GM18505 (cell line): ENCODE measurements at regions not wholly inside any gene's neighbourhood (a gene's known extent, or its start where the extent isn't known, plus 50 kb on each side); places are given as distances from the start of the nearest gene placed in this dataset.

ENCODE experiments used
- ATAC-seq: cut with Tn5 transposase; IDR thresholded peaks from one replicate; pipeline ENCODE4 v1.9.1; 2021; ENCODE audit not compliant: unreplicated experiment
- POLR2A ChIP-seq: IDR thresholded peaks from 4 replicates; pipeline ENCODE4 v1.6.1; 2011; ENCODE audit warnings: borderline replicate concordance; ENCODE audit not compliant: insufficient read depth, insufficient read length; ENCODE audit errors: extremely low read depth

DNA sequence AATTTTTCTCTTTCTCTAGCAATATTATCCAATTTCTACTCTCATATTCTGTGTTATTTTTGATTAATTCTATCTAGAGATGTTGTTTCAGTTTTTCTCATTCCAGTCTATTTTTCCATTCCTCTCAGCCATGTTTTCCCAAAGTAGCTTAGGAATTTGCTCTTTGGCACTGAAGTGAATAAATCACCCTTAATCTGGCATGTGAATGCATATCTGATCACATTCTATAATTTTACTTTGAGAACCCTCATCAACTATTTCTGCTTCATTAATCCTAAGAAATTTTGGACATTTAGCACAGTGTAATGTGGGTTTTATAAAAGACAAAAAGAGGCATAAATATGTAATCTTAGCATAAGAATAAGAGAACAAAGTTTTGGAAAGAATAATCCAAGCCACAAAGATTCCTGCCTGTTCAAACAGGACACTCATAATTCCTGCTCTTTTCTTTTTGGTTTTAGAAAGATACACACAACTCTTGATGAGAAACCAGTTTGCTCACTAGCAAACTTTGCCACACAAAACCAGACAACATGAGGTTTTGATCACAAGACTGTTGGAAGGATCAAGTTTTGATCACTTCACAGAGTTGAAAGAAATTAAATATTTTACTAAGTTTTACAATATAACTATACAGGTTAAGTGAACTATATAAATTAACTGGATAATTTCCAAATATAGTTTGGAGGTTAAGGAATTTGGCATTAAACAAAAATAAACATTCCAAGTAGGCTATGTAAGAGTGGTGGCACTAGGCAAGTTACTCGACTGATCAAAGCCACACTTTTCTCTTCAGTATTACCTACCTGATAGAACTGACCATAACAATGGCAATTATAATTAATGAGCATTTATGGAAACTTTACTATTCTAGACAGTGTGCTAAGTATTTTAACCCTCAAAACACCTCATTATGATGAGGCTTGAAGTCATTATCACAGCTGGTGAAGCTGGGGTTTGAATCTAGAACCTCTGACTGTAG, 226.6 kb upstream of the TMTC1 start:
- TF ChIP-seq POLR2A = no peak
- ATAC-seq = no peak

DNA sequence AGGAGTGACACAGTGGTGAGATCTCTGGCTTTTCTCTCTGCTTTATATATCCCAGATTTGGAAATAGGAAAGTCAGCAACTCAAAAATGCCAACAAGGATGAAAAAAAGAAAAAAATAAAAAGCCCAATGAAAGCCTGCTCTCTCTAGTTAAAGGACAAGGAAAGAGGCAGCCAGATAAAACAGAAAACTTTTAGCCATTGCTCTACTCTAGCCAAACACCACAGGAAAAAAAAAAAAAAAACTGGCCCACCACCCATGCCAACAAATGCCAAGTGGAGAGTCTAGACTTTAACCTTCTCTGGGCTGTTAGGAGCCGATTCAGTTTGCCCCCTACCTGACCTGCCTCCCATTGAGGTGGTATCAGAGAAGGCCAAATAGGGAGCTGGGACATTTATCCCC, 222.3 kb upstream of the TMTC1 start:
- TF ChIP-seq POLR2A = no peak
- no peak for ATAC-seq

DNA sequence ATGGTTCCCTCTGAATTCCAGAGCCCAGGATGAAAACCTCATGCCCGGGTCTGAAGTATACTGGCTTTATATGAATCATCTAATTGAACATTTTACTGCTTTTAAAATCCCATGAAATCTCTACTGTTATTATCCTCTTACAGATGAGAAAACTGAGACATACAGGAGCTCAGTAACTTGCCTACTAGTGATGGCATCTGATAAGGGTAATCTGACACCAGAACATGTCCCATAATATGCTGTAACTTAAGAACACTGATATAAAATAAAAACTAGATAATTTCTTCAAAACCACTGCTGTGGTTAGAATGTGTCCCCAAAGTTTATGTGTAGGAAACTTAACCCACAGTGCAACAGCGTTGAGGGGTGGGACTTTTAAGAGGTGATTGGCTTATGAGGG, 219.6 kb upstream of the TMTC1 start:
- no peak for ATAC-seq
- TF ChIP-seq POLR2A = no peak

DNA sequence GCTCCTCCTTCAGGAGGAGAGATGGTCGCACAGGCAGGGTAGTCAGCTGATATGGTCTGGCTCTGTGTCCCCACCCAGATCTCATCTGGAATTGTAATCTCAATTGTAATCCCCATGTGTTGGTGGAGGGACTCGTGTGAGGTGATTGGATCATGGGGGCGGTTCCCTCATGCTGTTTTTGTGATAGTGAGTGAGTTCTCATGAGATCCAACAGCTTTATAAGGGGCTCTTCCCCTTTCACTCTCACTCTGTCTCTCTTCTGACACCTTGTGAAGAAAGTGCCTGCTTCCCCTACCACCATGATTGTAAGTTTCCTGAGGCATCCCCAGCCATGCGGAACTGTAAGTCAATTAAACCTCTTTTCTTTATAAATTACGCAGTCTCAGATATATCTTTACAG, 218.9 kb upstream of the TMTC1 start:
- no peak for ATAC-seq
- no peak for TF ChIP-seq POLR2A

DNA sequence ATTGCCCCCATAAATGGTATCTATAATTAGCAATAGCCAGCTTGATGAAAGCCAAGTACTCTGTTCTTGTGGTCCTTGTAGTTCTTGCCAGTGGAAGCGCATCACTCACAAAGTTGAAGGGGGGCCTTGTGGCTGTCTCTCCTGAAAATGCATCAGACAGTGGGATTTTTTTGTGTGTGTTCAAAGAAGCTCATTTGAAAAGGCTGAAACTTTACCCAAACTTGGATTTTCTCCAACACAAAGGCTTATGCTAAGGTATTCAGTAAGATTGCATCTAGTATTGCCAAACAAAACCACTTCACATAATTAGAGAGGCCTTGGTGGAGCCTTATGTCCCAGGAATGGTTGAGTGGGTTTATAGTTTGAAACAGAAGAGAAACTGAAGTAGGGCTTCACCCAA, 216.7 kb upstream of the TMTC1 start:
- ATAC-seq = no peak
- TF ChIP-seq POLR2A = no peak

DNA sequence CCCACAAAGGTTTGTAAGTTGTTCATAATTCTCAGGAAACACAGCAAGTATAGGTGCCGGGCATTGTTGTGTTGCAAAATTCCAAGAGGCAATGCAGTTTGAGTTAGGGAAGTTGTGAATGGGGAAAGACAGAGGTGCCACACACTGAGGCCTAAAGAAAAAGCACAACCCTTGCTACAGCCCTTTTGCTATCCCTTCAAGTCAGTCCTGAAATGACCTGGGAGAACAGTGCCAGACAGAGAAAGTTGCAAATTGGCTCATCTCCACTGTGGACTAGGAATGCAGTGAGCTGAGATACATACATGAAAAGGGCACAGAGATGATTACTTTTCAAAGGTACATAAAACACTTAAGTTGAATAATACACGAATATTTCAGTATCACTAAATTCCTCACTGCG, 213.3 kb upstream of the TMTC1 start:
- TF ChIP-seq POLR2A = no peak
- ATAC-seq = no peak

DNA sequence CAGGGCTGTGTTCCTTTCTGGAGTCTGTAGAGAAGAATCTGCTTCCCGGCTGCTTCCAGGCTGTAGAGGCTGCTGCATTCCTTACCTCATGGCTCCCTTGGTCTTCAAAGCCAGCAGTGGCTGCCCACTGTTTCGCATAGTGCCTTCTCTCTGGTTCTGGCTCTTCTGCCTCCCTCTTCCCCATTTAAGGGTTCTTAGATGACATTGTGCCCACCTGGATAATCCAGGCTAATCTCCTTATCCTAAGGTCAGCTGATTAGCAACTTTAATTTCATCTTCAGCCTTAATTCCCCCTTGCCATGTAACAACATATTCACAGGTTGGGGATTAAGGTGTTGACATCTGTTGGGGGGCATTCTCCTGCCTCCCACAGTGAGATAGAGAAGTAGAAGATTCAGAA, 208.6 kb upstream of the TMTC1 start:
- no peak for ATAC-seq
- TF ChIP-seq POLR2A = no peak

DNA sequence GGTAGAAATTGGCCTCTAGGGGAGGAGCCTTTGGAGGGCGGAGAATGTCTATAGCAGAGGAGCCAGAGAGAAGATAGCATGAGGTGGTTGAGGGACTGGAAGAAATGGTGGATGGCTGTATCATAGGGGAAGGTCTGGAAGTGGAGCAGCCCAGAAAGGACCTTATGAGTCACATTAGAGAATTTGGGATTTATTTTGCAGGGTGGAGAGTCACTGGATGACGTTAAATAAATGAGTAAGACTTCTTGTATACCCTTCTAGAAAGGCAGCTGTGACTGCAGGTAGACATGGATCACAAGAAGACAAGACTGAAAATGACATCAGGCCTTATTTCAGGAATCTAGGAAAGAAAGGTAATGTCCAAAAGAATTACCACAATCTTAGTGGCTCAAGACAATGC, 208.2 kb upstream of the TMTC1 start:
- ATAC-seq = no peak

DNA sequence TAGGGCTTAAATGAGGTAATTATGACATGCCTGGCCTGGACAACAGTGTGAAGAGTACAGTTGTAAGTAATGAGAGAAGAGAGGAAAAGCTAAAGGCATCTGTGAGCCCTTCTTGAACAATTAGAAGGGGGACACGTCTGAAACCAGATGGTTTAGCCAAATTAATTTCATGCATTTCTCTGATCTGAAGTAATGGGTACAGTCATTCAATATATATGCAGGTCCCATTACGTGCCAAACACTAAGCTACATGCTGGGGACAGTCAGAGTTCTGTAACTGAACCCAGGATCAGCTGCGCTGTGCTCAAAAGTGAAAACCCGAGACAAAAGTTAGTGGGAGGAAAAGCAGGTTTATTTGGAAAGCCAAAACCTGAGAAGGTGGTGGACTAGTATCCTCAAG, 207.2 kb upstream of the TMTC1 start:
- no peak for TF ChIP-seq POLR2A
- no peak for ATAC-seq

More for the DNA sequence above, 208.2 kb upstream of the TMTC1 start:
- no peak for TF ChIP-seq POLR2A

DNA sequence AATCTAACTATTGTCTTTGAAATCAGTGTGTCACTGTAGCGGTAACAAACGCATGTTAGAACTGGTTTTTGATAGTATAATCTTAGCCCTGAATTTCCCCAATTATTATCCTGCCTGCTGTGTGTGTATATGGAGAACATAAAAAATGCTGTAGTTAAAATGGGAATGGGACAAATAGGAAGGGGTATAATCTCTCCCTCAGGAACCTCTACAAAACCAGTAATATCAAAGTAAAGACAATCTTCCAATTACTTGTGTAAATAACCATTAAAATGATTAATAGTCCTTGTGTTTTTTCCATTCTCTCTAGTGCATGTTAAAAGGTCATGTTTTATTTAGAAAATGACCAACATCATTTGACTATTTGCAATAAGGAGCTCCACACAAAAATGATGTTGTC, 200.1 kb upstream of the TMTC1 start:
- TF ChIP-seq POLR2A = no peak
- ATAC-seq = no peak

DNA sequence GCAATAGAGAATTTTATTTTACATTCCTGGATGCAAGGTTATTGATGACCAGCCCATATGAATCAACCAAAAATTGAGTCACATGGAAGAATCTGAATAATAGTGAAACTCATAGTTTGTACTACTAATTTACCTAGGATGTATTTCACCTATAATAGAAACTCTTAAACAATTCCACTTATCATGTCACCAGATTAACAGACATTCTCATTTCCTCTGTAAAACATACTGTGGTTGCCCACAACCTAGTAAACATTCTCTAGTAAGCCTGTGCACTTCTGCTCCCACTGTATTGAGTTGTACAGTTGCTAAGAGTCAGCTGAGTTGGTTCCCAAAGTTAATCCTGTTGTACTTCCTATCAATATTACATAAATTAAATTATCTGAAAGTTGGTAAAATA, 196.6 kb upstream of the TMTC1 start:
- TF ChIP-seq POLR2A = no peak

DNA sequence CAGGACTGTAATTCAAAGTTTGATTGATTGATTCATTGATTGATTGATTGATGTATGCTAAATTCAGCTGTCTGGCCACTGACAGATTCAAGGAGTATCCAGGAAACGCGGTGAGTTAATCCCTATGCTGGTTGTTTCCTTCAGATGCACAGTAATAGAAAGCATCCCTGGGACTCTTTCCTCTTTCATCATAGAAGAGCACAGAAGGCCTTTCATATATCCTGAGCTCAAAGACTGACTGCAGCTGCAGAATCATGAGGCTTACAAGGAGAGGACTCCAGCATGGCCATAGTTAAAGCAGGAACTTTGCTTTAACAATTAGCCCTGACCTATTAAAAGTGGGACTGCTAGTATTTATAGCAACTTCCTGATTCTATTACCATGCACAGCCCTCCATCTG, 187.7 kb upstream of the TMTC1 start:
- no peak for TF ChIP-seq POLR2A
- no peak for ATAC-seq

More for the DNA sequence above, 196.6 kb upstream of the TMTC1 start:
- no peak for ATAC-seq

DNA sequence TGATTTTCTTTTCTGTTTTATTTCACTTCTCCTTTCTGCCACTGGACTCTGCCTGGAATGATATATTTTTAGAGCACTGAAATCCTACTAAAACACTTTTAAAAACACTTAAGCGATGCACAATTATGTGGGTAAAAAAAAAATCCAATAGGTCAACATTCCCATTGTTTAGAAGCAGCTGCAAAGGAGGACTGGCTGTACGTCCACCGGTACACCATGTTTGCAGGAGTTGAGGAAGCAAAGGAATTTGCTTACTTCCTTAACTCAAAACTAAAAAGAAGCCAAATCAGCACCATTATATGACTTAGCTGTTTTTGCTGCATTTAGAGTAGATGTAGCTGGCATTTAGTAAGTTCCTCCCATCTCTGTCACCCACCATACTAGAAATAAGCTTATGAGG, 186.8 kb upstream of the TMTC1 start:
- TF ChIP-seq POLR2A = no peak
- no peak for ATAC-seq

DNA sequence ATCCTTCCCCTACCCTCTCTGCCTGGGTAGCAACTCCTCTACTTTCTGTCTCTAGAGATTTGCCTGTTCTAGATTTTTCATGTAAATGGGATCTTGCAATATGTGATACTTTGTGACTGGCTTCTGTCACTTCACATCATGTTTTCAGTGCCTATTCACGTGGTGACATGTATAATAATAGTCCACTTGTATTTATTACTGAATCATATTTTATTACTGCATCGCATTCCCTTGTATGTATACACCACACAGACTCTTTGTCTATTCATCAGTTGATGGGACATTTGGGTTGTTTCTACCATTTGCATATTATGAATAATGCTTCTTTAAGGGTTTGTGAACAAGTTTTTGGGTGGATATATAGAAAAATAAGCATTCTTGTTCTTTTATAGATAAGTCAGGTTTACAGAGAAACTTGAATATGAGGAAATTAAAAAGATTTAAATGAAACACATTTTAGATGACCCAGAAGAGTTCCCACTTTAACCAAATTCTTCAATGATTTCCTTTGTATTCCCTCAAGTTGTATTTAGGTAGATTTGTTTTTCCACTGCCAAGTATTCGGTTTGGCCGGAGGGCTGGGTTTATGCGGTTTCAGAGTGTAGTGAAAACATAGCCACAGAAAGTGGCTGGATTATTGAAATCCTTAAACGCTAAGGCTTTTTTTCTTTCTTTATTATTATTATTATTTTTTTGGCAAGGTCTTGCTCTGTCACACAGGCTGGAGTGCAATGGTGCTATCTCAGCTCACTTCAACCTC, 178.7 kb upstream of the TMTC1 start:
- ATAC-seq = no peak
- no peak for TF ChIP-seq POLR2A
